ENCODE measurements at regions not wholly inside any gene's neighbourhood (a gene's known extent, or its start where the extent isn't known, plus 50 kb on each side); places are given as distances from the start of the nearest gene placed in this dataset.

- no peak overlapping the region for H3K27ac Mint-ChIP-seq
- ATAC-seq, result no peak
- no peak for TF ChIP-seq STAT1 (IDR thresholded peaks at IDR 0.05; ENCODE audit: unreplicated experiment)
- TF ChIP-seq CTCF (conservative IDR thresholded peaks at IDR 0.05; ENCODE audit: low read depth in 2 of 2), result no peak
- no peak for TF ChIP-seq CREB1 (CRISPR knock-in tag; IDR thresholded peaks at IDR 0.05; ENCODE audit: low read depth)
- TF ChIP-seq ETS1 (IDR thresholded peaks at IDR 0.05), result no peak
- TF ChIP-seq POLR2AphosphoS5 (IDR thresholded peaks at IDR 0.05; ENCODE audit: low read depth), result no peak
- no peak for TF ChIP-seq EZH2phosphoT487 (IDR thresholded peaks at IDR 0.05; ENCODE audit: unreplicated experiment)
- no peak for TF ChIP-seq REST (IDR thresholded peaks at IDR 0.05; ENCODE audit: unreplicated experiment)
- TF ChIP-seq ZNF462 (CRISPR knock-in tag; IDR thresholded peaks at IDR 0.05), result no peak
- no peak for TF ChIP-seq NANOG (IDR thresholded peaks at IDR 0.05; ENCODE audit: borderline replicate concordance)
- no peak for TF ChIP-seq EZH2 (IDR thresholded peaks at IDR 0.05; ENCODE audit: low read depth, unreplicated experiment)
- no peak for TF ChIP-seq JUNB (IDR thresholded peaks at IDR 0.05; ENCODE audit: unreplicated experiment)
- no peak for TF ChIP-seq ZNF114 (CRISPR knock-in tag; IDR thresholded peaks at IDR 0.05)
- TF ChIP-seq ZNF331 (CRISPR knock-in tag; IDR thresholded peaks at IDR 0.05; ENCODE audit: low read depth), result no peak
Observed at GRCh38 chr5:54611290-54611951, 93.9 kb downstream of the SNX18 start.

More at GRCh38 chr5:54611290-54611951, 93.9 kb downstream of the SNX18 start:
- no peaks in the 10 kb centered on the region for H3K36me3 Mint-ChIP-seq (ENCODE audit: low read depth)
- H2AFZ ChIP-seq, result no peak overlapping the region
- H3K27ac ChIP-seq (ENCODE audit: low read depth), result no peak overlapping the region
- no peaks in the 10 kb centered on the region; the same call in 2 of the 3 replicates for H3K9me3 Mint-ChIP-seq
- no peaks in the 10 kb centered on the region for H3K27me3 ChIP-seq (ENCODE audit: insufficient read depth)
- H4K20me1 ChIP-seq (replicated peaks; ENCODE audit: insufficient read depth), result no peaks in the 10 kb centered on the region
- H3K4me2 ChIP-seq, result no peak overlapping the region
- H3K4me3 Mint-ChIP-seq, result no peak overlapping the region
- no peaks in the 10 kb centered on the region for H3F3A ChIP-seq (replicated peaks; ENCODE audit: low read depth)
- H3K4me1 ChIP-seq (ENCODE audit: insufficient read depth), result no peaks in the 10 kb centered on the region
- no peak overlapping the region for H3K4me3 ChIP-seq
- no peaks in the 10 kb centered on the region for H3K79me2 ChIP-seq (replicated peaks; ENCODE audit: insufficient read depth)
- no peaks in the 10 kb centered on the region for H3K4me1 Mint-ChIP-seq
- H3K9me2 ChIP-seq (ENCODE audit: insufficient read depth), result no peaks in the 10 kb centered on the region
- no peaks in the 10 kb centered on the region for H3K36me3 ChIP-seq (ENCODE audit: insufficient read depth)
- no peak for DNase-seq (ENCODE audit: low spot score)
- no peaks in the 10 kb centered on the region for H3K27me3 Mint-ChIP-seq (ENCODE audit: insufficient read depth, low read depth, poor library complexity)

Measured in GM23338 (cell line).